Uterus (tissue), 3 donors: ENCODE measurements at regions not wholly inside any gene's neighbourhood (a gene's known extent, or its start where the extent isn't known, plus 50 kb on each side); places are given as distances from the start of the nearest gene placed in this dataset.

Source experiments
- DNase-seq, 2 donors: peaks; one replicate each; pipeline ENCODE4 v3.0.0-alpha.2; 2019 to 2020
- H3K27ac ChIP-seq, 2 donors: fragments of 200-600 bp; sonication (generic); 1 replicate in 1 of 2; 2 replicates in 1 of 2; pipeline ENCODE4 v1.5.1; 2016 to 2018
- H3K27me3 ChIP-seq, 2 donors: fragments of 200-600 bp; sonication (generic); one replicate each; pipeline ENCODE4 v1.5.1; 2018 to 2019; ENCODE audit warnings: control low read depth in 1 of 2
- H3K36me3 ChIP-seq, 2 donors: fragments of 200-600 bp; sonication (generic); one replicate each; pipeline ENCODE4 v1.5.1; 2019; ENCODE audit warnings: control low read depth in 1 of 2
- H3K4me1 ChIP-seq, 2 donors: fragments of 200-600 bp; sonication (generic); one replicate each; pipeline ENCODE4 v1.5.1; 2018 to 2019; ENCODE audit warnings: control low read depth in 1 of 2
- H3K4me3 ChIP-seq, 2 donors: fragments of 200-600 bp; sonication (generic); 1 replicate in 1 of 2; 2 replicates in 1 of 2; pipeline ENCODE4 v1.5.1; 2018 to 2019; ENCODE audit warnings: mild to moderate bottlenecking in 1 of 2
- H3K9me3 ChIP-seq, 2 donors: fragments of 200-600 bp; sonication (generic); one replicate each; pipeline ENCODE4 v1.5.1; 2019; ENCODE audit warnings: control low read depth in 1 of 2
- POLR2A ChIP-seq, 2 donors: fragments of 450-650 bp; IDR thresholded peaks; one replicate each; pipeline ENCODE4 v1.6.1; 2016; ENCODE audit warnings: antibody characterized with exemption in 2 of 2, mild to moderate bottlenecking in 1 of 2, moderate library complexity in 1 of 2
- intact Hi-C: fragments of 100-400 bp; cut with DNase I; formaldehyde crosslinking; loops from one replicate; pipeline ENCODE4 v1.15.1; 2023; ENCODE audit warnings: low total_unique reads
- TF ChIP-seq, protein P1 (sequence below), 4 experiments: fragments of 200-600 bp in 2 of 4; fragments of 450-650 bp in 2 of 4; sonication (generic) in 2 of 4; IDR thresholded peaks; one replicate each; pipeline ENCODE4 v1.5.1; 2016 to 2019; ENCODE audit warnings: antibody characterized with exemption in 4 of 4, mild to moderate bottlenecking in 2 of 4, moderate library complexity in 1 of 4
- donor health status: DM: yes; HTN: yes; CAD: no.

DNA sequence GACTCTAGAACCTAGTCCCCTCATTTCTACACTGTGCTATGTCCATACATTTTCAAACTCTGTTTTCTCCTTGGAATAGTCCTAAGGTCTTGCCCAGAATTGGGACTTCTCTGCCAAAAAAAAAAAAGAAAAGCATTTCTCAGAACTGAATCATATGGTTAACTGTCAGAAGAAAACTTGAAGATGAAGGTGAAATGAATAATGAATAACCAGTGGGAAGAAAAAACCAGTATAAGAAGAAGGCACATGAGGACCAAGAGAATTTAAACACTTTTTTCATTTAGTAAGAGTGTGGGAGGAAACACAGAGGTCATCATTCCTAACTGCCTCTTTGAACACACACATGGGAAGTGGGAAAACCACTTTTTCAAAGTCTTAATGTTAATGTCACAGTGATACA lies 197.7 kb downstream of the PRELID2 start:
- Histone ChIP-seq H3K27me3 (no peaks in the 10 kb centered on the region), H3K4me3 (no peak overlapping the region), H3K27ac (no peak overlapping the region), H3K9me3 (peaks cover 0 to 5% of the 10 kb centered on the region in 2 donors), H3K36me3 (no peaks in the 10 kb centered on the region), H3K4me1 (no peaks in the 10 kb centered on the region)
- intact Hi-C loops = no loop called here
- no peak for DNase-seq
- TF ChIP-seq, protein P1, sequence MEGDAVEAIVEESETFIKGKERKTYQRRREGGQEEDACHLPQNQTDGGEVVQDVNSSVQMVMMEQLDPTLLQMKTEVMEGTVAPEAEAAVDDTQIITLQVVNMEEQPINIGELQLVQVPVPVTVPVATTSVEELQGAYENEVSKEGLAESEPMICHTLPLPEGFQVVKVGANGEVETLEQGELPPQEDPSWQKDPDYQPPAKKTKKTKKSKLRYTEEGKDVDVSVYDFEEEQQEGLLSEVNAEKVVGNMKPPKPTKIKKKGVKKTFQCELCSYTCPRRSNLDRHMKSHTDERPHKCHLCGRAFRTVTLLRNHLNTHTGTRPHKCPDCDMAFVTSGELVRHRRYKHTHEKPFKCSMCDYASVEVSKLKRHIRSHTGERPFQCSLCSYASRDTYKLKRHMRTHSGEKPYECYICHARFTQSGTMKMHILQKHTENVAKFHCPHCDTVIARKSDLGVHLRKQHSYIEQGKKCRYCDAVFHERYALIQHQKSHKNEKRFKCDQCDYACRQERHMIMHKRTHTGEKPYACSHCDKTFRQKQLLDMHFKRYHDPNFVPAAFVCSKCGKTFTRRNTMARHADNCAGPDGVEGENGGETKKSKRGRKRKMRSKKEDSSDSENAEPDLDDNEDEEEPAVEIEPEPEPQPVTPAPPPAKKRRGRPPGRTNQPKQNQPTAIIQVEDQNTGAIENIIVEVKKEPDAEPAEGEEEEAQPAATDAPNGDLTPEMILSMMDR (IDR thresholded peaks at IDR 0.05) = no peak
- no peak for TF ChIP-seq POLR2A (IDR thresholded peaks at IDR 0.05)

DNA sequence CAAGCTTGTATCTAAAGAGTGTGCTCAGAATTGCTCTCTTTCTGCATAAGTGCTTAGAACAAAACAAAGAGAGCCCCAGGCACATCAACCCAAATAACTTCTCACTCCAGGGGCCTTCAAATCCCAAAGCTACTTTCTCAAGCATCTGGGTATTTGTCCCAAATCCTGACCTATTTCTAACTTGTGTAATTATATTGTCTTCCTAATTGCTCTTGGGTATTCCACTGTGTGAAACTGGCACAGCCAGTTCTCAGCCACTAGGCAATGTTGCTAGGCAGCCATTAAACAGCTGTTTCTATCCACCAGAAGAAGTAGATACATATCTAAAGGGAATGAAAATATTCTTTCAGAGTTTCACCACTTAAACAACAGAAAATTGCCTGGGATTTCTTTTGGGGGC lies 198.8 kb downstream of the PRELID2 start:
- TF ChIP-seq POLR2A (IDR thresholded peaks at IDR 0.05) = no peak
- H3K4me3 ChIP-seq = no peak overlapping the region
- no peaks in the 10 kb centered on the region for H3K27me3 ChIP-seq
- H3K27ac ChIP-seq = no peak overlapping the region
- intact Hi-C loops = no loop called here
- no peaks in the 10 kb centered on the region for H3K36me3 ChIP-seq
- no peaks in the 10 kb centered on the region for H3K4me1 ChIP-seq
- no peak for DNase-seq
- peaks cover 0 to 4% of the 10 kb centered on the region in 2 donors for H3K9me3 ChIP-seq

DNA sequence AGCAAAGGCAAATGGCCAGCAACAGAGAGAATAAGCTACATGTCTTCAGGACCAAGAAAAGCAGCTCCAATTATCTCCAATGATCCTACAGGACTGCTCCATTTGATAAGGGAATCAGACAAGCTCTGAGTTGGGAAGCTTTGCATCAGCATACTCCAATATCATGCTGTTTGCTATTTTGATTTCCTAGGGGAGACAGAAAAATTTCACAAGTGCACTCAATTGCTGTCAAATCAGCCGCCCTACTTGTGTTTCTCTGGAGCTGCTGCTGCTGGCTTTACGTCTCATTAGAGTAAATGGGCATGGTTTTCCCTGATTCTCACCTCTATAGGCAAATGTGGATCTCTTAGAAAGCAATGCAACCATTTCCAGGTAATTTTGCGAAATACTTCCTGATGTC lies 201.7 kb downstream of the PRELID2 start:
- H3K9me3 ChIP-seq = no peaks in the 10 kb centered on the region
- TF ChIP-seq POLR2A (IDR thresholded peaks at IDR 0.05) = no peak
- TF ChIP-seq, protein P1 (IDR thresholded peaks at IDR 0.05) = no peak
- H3K27me3 ChIP-seq = no peaks in the 10 kb centered on the region
- no peaks in the 10 kb centered on the region for H3K36me3 ChIP-seq
- no peak overlapping the region for H3K4me3 ChIP-seq
- H3K27ac ChIP-seq = no peak overlapping the region
- no peaks in the 10 kb centered on the region for H3K4me1 ChIP-seq
- no peak for DNase-seq
- intact Hi-C loops = no loop called here

DNA sequence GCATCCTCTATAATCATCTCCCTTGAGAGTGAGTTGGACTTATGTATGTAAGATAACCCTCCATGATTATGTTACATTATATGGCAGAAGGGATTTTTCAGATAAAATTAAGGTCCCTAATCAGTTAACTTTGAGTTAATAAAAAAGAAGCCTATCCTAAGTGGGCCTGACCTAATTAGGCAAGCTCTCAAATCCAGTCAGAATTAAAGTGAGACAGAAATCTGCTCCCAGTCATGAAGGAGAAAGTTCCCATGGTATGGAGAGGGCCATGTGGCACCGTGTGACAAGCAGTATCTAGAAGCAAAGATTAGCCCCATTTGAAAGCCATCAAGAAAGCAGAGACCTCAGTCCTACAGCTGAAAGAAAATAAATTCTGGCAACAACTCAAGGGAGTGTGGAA lies 202.4 kb downstream of the PRELID2 start:
- H3K27ac ChIP-seq = no peak overlapping the region
- H3K4me1 ChIP-seq = no peaks in the 10 kb centered on the region
- H3K4me3 ChIP-seq = no peak overlapping the region
- no peaks in the 10 kb centered on the region for H3K9me3 ChIP-seq
- TF ChIP-seq POLR2A (IDR thresholded peaks at IDR 0.05) = no peak
- TF ChIP-seq, protein P1 (IDR thresholded peaks at IDR 0.05) = no peak
- intact Hi-C loops = no loop called here
- DNase-seq = no peak
- H3K27me3 ChIP-seq = no peaks in the 10 kb centered on the region
- no peaks in the 10 kb centered on the region for H3K36me3 ChIP-seq

DNA sequence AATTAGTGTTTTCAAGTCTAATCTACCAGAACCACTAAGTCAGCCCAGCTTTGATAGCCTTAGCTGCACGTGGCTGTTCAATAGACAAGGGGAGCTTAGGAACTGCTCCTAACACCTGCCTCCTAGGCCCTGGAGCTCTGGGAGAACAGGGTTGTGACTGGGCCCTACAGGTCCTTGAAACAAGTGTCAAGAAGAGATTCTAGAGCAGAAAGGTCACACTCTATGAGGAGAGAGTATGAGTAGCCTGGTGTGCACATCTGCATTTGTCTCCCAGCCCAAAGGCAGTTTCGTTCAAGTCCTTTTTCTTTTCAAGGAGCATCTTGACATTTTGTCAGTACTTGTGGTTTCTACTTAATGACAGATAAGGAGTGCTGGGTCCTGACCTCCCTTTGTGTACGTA lies 206.1 kb downstream of the PRELID2 start:
- DNase-seq = no peak
- intact Hi-C loops = no loop called here
- H3K27me3 ChIP-seq = no peaks in the 10 kb centered on the region
- H3K4me1 ChIP-seq = no peaks in the 10 kb centered on the region
- TF ChIP-seq, protein P1 (IDR thresholded peaks at IDR 0.05) = no peak
- no peak for TF ChIP-seq POLR2A (IDR thresholded peaks at IDR 0.05)
- no peak overlapping the region for H3K4me3 ChIP-seq
- no peak overlapping the region for H3K27ac ChIP-seq
- no peaks in the 10 kb centered on the region for H3K36me3 ChIP-seq
- H3K9me3 ChIP-seq = no peaks in the 10 kb centered on the region

DNA sequence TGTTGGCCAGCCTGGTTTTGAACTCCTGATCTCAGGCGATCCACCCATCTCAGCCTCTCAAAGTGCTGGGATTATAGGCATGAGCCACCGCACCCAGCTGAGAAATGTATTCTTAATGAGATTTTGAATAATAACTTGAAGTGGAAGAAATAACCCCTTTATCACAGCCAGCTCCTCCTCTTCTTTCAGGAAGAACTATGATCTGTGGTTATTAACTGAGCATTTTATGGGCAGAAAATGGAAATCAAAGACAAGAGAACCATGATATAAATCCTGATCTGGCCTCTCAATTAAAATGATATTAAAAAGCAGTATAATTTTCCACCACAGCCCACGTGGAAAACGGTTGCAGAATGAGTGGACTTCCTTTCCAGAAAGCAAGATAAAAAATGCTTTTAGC lies 206.6 kb downstream of the PRELID2 start:
- no peak for DNase-seq

More for the DNA sequence above, 206.6 kb downstream of the PRELID2 start:
- no peak overlapping the region for H3K4me3 ChIP-seq
- intact Hi-C loops = no loop called here
- no peak for TF ChIP-seq POLR2A (IDR thresholded peaks at IDR 0.05)
- no peaks in the 10 kb centered on the region for H3K27me3 ChIP-seq
- H3K9me3 ChIP-seq = peaks cover 0 to 2% of the 10 kb centered on the region in 2 donors
- H3K27ac ChIP-seq = no peak overlapping the region
- H3K4me1 ChIP-seq = no peaks in the 10 kb centered on the region
- H3K36me3 ChIP-seq = no peaks in the 10 kb centered on the region
